ENCODE measurements at regions not wholly inside any gene's neighbourhood (a gene's known extent, or its start where the extent isn't known, plus 50 kb on each side); places are given as distances from the start of the nearest gene placed in this dataset.
"Not testable (repeated sequence)": the region's sequence is repeated elsewhere in the genome, so short reads cannot be mapped to it uniquely, and the experiment has no call there.

DNA sequence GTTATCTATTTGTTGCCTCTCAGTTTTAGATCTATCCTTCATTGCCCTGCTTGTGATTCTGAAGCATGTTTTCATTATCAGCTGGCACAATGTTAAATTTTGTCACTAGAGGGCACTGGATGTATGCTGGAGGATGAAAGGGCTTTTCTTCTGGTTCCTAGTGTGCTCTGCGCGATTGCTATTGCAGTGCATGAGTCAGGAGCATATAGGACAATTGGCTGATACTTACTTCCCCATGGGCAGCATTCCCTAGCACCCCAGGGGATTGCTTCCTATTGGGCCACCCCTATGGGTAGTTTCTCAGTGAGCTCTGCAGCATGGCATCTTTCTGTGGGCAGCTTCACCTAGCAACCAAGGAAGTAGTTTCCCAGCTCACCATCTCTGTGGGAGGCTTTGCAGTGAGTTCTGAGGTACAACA lies 280.3 kb upstream of the SYNCRIP start:
- no peak overlapping the region for H3K4me3 Mint-ChIP-seq
- intact Hi-C loops (cut with micrococcal nuclease), result loop anchor here (5.0 kb wide), 1 partner anchor 1104 kb away; no protein-coding TSS in a partner anchor
- no peaks in the 10 kb centered on the region for H3K9me3 Mint-ChIP-seq
- H3K27ac Mint-ChIP-seq, result no peak overlapping the region
- no peaks in the 10 kb centered on the region for H3K36me3 Mint-ChIP-seq (ENCODE audit: low read depth)
- H3K27me3 Mint-ChIP-seq, result no peaks in the 10 kb centered on the region
- DNase-seq, result peak; percentile 63
- H3K4me1 Mint-ChIP-seq, result no peaks in the 10 kb centered on the region

DNA sequence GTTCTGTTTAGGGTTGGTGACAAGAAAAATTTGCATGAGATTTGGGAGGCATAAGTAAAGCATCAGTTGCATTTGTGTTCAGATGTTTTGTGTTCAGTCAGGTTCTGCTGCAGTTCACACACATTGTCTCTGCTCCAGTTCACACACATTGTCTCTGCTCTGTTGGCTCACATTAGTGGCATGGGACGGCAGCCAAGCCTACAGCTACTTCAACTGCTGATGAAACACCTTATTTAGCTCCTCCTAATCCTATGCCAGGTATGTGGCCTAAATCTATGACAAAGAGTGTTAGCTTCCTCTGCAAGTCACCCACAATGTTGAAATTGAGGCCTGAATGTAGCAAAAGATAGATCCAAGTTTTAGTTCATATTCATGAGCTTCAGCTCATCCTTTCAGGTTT lies 278.1 kb upstream of the SYNCRIP start:
- Mint-ChIP-seq H3K4me1 (no peaks in the 10 kb centered on the region), H3K9me3 (no peaks in the 10 kb centered on the region), H3K4me3 (no peak overlapping the region), H3K27me3 (no peaks in the 10 kb centered on the region), H3K36me3 (ENCODE audit: low read depth) (no peaks in the 10 kb centered on the region), H3K27ac (no peak overlapping the region)
- intact Hi-C loops (cut with micrococcal nuclease), result loop anchor here (5.0 kb wide), 1 partner anchor 1107 kb away; no protein-coding TSS in a partner anchor
- no peak for DNase-seq

DNA sequence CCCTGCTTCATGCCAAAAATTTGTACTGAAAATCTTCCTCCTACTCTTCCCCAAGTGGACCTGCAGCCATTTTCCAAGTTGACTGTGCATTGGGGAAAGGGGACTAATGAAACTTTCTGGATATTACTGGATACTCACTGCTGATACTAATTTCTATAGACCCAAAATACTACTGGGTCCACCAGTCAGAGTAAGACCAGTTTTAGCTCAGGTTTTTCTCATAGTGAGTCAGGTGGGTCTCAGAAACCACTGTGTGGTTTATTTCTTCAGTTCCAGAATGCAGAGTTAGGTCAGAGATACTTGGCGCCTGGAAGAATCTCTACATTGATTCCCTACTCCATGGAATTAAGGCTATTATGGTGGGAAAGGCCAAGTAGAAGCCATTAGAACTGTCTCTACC lies 274.8 kb upstream of the SYNCRIP start:
- Mint-ChIP-seq H3K36me3 (ENCODE audit: low read depth) (no peaks in the 10 kb centered on the region), H3K4me3 (no peak overlapping the region), H3K27me3 (no peaks in the 10 kb centered on the region), H3K4me1 (no peaks in the 10 kb centered on the region), H3K27ac (no peak overlapping the region), H3K9me3 (no peaks in the 10 kb centered on the region)
- no peak for DNase-seq
- intact Hi-C loops (cut with micrococcal nuclease), result no loop called here

DNA sequence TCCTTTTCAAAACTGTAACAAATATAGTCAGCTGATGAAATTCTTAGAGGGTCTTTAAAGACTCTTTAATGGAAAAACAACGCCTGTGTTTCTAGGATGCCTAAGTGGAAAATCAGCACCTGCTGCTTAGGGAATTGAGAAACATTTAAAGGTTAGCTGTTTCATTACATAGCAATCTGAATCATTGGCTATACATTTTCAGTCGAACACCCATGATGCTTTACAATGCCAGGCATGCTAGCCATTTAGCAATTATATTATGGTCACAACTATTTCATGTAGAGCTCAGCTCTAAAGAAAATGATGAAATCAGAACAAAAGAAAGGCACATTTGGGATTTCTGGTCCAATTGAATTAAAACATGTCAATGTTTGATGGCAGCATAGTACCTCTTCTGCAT lies 270.3 kb upstream of the SYNCRIP start:
- Mint-ChIP-seq H3K4me1 (no peaks in the 10 kb centered on the region), H3K36me3 (ENCODE audit: low read depth) (no peaks in the 10 kb centered on the region), H3K9me3 (no peaks in the 10 kb centered on the region), H3K4me3 (no peak overlapping the region), H3K27me3 (no peaks in the 10 kb centered on the region), H3K27ac (no peak overlapping the region)
- intact Hi-C loops (cut with micrococcal nuclease), result no loop called here
- DNase-seq, result no peak

DNA sequence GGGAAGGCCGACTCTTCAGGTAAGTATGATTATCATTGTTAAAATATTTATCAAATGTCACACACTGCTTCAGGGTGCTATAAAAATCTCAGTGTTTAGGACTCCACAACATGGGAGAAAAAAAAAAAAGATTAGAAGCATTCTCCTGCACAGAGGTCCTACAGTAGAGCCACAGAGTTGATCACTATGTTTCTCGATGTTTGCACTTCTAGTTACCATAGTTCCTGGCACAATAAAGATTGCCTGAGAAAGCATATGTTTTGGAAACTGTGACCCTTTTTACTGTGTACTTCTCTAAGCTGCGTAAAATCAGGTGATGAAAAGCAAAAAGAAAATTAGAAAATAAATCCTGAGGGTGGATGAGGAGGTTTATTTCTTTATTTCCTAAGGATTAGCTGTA lies 269.9 kb upstream of the SYNCRIP start:
- H3K4me3 Mint-ChIP-seq, result no peak overlapping the region
- peaks cover under 1% of the 10 kb centered on the region for H3K9me3 Mint-ChIP-seq
- H3K36me3 Mint-ChIP-seq (ENCODE audit: low read depth), result no peaks in the 10 kb centered on the region
- no peak overlapping the region for H3K27ac Mint-ChIP-seq
- no peaks in the 10 kb centered on the region for H3K4me1 Mint-ChIP-seq
- H3K27me3 Mint-ChIP-seq, result no peaks in the 10 kb centered on the region
- intact Hi-C loops (cut with micrococcal nuclease), result no loop called here
- no peak for DNase-seq

DNA sequence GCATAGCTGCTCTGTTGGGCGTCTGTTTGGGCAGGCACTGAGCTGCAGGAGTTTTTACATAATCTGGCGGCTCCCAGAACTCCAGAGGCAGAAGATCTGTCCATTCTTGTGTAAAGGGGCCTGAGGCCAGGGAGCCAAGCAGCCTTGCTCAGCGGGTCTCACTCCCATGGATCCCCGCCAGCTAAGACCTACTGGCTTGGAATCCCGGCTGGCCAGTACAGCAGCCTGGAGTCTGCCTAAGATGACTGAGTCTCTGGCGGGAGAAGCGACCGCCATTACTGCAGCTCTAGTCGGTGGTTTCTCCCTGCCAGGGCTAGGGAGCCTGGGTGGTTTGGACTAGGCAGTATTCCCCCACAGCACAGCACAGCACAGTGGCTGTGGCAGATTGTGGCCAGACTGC lies 268.4 kb upstream of the SYNCRIP start:
- intact Hi-C loops (cut with micrococcal nuclease), result no loop called here
- Mint-ChIP-seq H3K27ac (no peak overlapping the region), H3K4me3 (no peak overlapping the region), H3K4me1 (no peaks in the 10 kb centered on the region), H3K9me3 (peaks cover 5% of the 10 kb centered on the region), H3K27me3 (no peaks in the 10 kb centered on the region), H3K36me3 (ENCODE audit: low read depth) (no peaks in the 10 kb centered on the region)
- DNase-seq, result no peak

DNA sequence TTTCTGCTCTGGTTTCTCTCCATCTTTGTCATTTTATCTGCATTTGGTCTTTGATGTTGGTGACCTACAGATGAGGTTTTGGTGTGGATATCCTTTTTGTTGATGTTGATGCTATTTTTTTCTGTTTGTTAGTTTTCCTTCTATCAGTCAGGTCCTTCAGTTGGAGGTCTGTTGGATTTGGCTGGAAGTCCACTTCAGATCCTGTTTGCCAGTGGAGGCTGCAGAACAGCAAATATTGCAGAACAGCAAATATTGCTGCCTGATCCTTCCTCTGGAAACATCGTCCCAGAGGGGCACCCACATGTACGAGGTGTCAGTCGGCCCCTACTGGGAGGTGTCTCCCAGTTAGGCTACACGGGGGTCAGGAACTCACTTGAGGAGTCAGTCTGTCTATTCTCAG lies 265.4 kb upstream of the SYNCRIP start:
- H3K9me3 Mint-ChIP-seq; DNase-seq; H3K4me1 Mint-ChIP-seq; H3K4me3 Mint-ChIP-seq; H3K27ac Mint-ChIP-seq; H3K36me3 Mint-ChIP-seq (ENCODE audit: low read depth); H3K27me3 Mint-ChIP-seq; intact Hi-C loops (cut with micrococcal nuclease): not testable (repeated sequence)

DNA sequence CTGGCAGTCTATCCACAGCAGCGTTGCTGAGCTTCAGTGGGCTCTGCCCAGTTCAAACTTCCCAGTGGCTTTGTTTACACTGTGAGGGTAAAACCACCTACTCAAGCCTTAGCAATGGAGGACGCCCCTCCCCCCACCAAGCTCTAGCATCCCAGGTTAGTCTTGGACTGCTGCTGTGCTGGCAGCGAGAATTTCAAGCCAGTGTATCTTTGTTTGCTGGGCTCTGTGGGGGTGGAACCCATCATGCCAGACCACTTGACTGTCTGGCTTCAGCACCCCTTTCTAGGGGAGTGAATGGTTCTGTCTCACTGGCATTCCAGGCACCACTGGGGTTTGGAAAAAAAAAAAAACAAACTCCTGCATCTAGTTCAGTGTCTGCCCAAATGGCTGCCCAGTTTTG lies 249.7 kb upstream of the SYNCRIP start:
- H3K27me3 Mint-ChIP-seq, result no peaks in the 10 kb centered on the region
- intact Hi-C loops (cut with micrococcal nuclease), result no loop called here
- H3K9me3 Mint-ChIP-seq, result no peaks in the 10 kb centered on the region
- no peak overlapping the region for H3K4me3 Mint-ChIP-seq
- H3K27ac Mint-ChIP-seq, result no peak overlapping the region
- no peaks in the 10 kb centered on the region for H3K4me1 Mint-ChIP-seq
- no peaks in the 10 kb centered on the region for H3K36me3 Mint-ChIP-seq (ENCODE audit: low read depth)
- DNase-seq, result no peak

DNA sequence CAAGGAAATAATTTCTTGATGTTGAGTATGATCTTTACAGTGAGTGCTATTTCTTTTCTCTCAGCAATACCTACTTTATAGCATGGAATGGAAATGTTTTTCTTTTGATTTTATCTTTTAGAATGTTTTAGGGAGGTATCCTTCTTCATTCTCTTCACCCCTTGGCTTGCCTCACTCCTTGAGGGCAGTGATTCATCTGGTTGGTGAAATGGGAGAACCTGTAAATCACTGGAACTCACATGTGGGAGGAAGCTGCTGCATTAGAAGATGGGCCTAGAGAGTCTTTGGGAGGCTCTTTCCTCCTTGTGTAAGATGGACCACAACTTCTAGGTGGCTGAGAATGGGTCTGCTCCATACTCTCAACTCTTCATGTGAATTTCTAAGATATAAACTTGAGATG lies 244.8 kb upstream of the SYNCRIP start:
- Mint-ChIP-seq H3K9me3 (no peaks in the 10 kb centered on the region), H3K4me3 (no peak overlapping the region), H3K27ac (no peak overlapping the region), H3K4me1 (no peaks in the 10 kb centered on the region), H3K36me3 (ENCODE audit: low read depth) (no peaks in the 10 kb centered on the region), H3K27me3 (no peaks in the 10 kb centered on the region)
- intact Hi-C loops (cut with micrococcal nuclease), result no loop called here
- DNase-seq, result no peak

DNA sequence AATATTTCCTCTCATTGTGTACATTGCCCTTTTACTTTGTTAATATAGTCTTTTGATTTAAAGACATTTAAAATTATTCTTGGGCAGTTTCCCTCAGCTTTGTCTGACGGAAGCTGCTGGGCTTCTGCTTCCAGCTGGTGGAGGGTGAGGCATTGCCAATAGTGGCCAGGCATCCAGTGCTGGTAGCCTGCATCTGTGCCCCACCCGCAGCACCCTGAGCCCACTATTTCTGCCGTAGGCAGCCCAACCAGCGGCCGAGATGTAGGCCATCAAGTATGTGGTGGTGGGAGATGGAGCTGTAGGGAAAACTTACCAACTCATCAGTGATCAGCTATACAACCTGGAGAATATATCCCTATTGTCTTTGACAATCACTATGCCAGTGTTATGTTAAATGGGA lies 226.0 kb upstream of the SYNCRIP start:
- Mint-ChIP-seq H3K4me3 (no peak overlapping the region), H3K27ac (no peak overlapping the region), H3K36me3 (ENCODE audit: low read depth) (no peaks in the 10 kb centered on the region), H3K4me1 (no peaks in the 10 kb centered on the region), H3K9me3 (no peaks in the 10 kb centered on the region), H3K27me3 (no peaks in the 10 kb centered on the region)
- DNase-seq, result no peak
- intact Hi-C loops (cut with micrococcal nuclease), result no loop called here

DNA sequence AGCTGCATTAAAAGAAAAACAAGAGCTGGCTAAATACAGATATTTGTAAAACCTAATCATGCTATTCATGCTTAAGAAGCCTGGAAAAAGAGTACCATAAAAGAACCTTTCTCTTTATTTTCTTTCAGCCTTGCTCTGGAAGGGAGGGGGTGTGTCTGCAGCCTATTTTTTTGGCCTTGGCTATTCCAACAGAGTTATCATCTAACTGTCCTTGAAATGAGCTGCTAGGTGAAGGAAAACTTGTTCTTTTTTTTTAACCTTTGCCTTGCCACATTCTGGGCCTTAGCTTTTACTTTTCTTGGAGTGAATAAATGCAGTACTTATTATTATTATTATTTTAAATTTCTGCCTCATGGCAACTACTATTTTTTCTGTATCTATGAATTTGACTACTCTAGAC lies 224.9 kb upstream of the SYNCRIP start:
- Mint-ChIP-seq H3K27me3 (no peaks in the 10 kb centered on the region), H3K27ac (no peak overlapping the region), H3K9me3 (no peaks in the 10 kb centered on the region), H3K4me1 (no peaks in the 10 kb centered on the region), H3K4me3 (no peak overlapping the region), H3K36me3 (ENCODE audit: low read depth) (no peaks in the 10 kb centered on the region)
- DNase-seq, result no peak
- intact Hi-C loops (cut with micrococcal nuclease), result no loop called here

DNA sequence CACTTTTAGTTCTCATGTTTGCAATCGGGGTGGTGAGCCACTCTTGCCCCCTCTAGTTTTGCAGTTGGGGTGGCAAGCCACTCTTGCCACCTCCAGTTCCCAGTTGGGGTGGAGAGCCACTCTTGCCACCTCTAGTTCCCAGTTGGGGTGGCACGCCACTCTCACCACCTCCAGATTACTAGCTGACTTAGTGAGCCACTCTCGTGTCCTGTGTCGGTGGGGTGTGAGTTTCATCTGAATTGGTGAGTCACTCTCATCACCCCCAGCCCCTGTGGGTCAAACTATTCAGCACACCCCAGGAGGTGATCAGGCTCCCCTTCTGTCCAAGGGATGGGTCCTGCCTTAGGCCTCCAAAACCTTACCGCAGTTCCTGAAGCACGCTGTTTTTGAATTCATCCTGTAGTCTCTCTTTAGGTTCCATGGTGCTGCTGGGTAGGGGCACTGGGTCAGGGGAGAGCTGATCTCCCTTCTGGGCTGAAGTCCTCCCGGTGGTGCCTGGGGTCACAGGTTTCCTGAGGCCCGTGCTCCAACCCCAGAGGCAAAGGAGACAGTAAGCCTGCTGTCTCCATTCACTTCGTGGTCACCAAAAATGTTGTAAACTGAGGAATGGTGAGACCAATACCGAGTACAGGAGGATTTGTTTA lies 224.2 kb upstream of the SYNCRIP start:
- no peaks in the 10 kb centered on the region for H3K4me1 Mint-ChIP-seq
- no peak for DNase-seq
- intact Hi-C loops (cut with micrococcal nuclease), result no loop called here
- H3K27me3 Mint-ChIP-seq, result no peaks in the 10 kb centered on the region
- H3K27ac Mint-ChIP-seq, result no peak overlapping the region
- no peaks in the 10 kb centered on the region for H3K9me3 Mint-ChIP-seq
- H3K36me3 Mint-ChIP-seq (ENCODE audit: low read depth), result no peaks in the 10 kb centered on the region
- H3K4me3 Mint-ChIP-seq, result no peak overlapping the region

DNA sequence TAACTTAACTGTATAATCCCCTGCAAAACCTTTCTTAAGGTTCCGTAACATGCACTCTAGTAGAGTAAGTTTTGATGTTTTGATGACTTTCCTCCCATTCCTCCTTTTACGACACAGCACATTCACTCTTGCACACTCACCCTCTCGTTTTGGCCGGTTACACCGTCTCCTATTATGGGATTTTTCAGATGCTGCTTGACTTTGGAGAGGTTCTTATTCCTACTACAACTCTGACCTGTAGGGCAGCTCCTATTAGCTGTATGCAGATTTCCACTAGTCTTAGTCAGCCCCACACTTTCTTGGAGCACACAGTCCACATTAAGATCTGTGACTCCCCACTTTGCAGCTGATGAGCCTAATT lies 223.7 kb upstream of the SYNCRIP start:
- H3K27me3 Mint-ChIP-seq, result no peaks in the 10 kb centered on the region
- no peak for DNase-seq
- no peaks in the 10 kb centered on the region for H3K36me3 Mint-ChIP-seq (ENCODE audit: low read depth)
- H3K4me3 Mint-ChIP-seq, result no peak overlapping the region
- H3K27ac Mint-ChIP-seq, result no peak overlapping the region
- H3K9me3 Mint-ChIP-seq, result no peaks in the 10 kb centered on the region
- H3K4me1 Mint-ChIP-seq, result no peaks in the 10 kb centered on the region
- intact Hi-C loops (cut with micrococcal nuclease), result no loop called here

DNA sequence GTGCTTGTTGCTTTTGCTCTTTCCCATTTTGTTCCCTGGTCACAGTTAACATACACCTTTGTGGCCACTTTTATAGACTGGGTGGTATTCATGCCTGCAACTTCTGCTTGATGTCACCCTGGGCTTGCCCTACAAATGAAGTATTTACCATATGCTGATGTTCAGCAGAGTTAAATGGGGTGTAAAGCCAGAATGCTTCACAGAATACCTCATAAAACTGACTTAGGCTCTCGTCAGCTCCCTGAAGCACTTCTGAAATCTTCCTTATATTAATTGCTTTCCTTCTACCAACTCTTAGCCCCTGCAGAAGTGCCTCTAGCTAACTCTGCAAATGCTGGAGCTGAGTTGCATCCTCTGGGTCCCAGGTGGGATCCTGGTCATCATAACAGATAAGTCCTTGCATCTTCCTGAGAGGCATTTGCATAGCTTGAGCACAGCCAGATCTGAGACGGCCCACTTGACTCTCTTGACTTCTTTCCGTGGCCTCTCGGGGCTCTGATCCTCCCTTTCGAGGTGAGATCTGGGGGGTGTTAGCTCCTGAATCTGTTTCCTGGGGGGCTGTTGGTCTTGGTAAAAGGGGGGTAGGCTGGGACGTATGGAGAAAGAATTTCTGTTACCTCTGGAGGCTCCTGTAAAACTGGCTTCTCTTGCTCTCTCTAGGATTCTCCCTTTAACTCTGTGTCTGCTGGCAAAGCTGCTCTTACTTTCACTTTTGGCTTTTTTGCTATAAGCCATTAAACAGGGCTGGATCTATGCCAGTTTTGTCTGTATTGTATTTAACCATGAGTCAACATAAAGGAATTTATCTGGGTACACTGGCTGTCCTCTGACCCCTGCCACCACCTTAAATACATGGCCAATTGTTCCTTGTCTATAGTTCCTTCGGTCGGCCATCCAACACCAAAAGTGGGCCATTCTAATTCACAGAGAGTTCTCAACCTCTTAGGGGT lies 223.0 kb upstream of the SYNCRIP start:
- Mint-ChIP-seq H3K36me3 (ENCODE audit: low read depth) (no peaks in the 10 kb centered on the region), H3K9me3 (no peaks in the 10 kb centered on the region), H3K4me1 (no peaks in the 10 kb centered on the region), H3K27me3 (no peaks in the 10 kb centered on the region), H3K4me3 (no peak overlapping the region), H3K27ac (no peak overlapping the region)
- peak; percentile 61 for DNase-seq
- intact Hi-C loops (cut with micrococcal nuclease), result no loop called here
